ENCODE measurements at regions not wholly inside any gene's neighbourhood (a gene's known extent, or its start where the extent isn't known, plus 50 kb on each side); places are given as distances from the start of the nearest gene placed in this dataset.

- TF ChIP-seq CTCF (IDR thresholded peaks at IDR 0.05) = no peak
- TF ChIP-seq EZH2 (IDR thresholded peaks at IDR 0.05; ENCODE audit: borderline replicate concordance, insufficient read depth, low read depth, low read length, poor library complexity, severe bottlenecking) = no peak
Observed at GRCh38 chr11:127925475-127925874, 661.9 kb downstream of the ETS1 start.

Measured in B cell (primary cell).